ENCODE measurements at regions not wholly inside any gene's neighbourhood (a gene's known extent, or its start where the extent isn't known, plus 50 kb on each side); places are given as distances from the start of the nearest gene placed in this dataset.

DNA sequence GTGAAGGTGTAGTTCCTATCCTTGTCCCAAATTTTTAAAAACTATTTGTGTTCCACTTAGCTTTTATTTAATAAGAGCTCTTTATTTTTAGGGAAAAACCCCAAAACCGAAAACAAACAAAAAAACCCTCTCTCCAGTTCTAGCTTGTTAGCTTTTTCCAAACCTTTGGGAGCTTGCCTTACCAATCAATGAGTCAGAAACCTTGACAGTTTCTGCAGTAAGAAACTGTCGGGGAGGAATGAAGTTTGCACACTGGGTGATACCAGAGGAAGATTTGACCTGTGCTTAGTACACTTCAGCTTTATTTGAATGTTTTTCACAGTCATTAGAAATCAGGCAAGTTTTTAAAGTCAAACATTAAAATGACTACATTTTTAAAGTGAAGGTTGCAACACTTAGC, 105.0 kb downstream of the FAT3 start:
- no peak for DNase-seq (ENCODE audit: low spot score, unreplicated experiment)
- H3K27me3 Mint-ChIP-seq: no peaks in the 10 kb centered on the region
- TF ChIP-seq, protein P1, sequence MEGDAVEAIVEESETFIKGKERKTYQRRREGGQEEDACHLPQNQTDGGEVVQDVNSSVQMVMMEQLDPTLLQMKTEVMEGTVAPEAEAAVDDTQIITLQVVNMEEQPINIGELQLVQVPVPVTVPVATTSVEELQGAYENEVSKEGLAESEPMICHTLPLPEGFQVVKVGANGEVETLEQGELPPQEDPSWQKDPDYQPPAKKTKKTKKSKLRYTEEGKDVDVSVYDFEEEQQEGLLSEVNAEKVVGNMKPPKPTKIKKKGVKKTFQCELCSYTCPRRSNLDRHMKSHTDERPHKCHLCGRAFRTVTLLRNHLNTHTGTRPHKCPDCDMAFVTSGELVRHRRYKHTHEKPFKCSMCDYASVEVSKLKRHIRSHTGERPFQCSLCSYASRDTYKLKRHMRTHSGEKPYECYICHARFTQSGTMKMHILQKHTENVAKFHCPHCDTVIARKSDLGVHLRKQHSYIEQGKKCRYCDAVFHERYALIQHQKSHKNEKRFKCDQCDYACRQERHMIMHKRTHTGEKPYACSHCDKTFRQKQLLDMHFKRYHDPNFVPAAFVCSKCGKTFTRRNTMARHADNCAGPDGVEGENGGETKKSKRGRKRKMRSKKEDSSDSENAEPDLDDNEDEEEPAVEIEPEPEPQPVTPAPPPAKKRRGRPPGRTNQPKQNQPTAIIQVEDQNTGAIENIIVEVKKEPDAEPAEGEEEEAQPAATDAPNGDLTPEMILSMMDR (IDR thresholded peaks at IDR 0.05; ENCODE audit: unreplicated experiment): no peak
- H3K36me3 Mint-ChIP-seq (ENCODE audit: insufficient read depth): no peaks in the 10 kb centered on the region
- peaks cover 39% of the 10 kb centered on the region for H3K4me1 Mint-ChIP-seq (ENCODE audit: low read depth)
- H3K27ac Mint-ChIP-seq: peak overlapping the region; percentile 67
- no peaks in the 10 kb centered on the region for H3K9me3 Mint-ChIP-seq (ENCODE audit: low read depth)
- H3K4me3 Mint-ChIP-seq (ENCODE audit: low read depth): peak overlapping the region; percentile 7

DNA sequence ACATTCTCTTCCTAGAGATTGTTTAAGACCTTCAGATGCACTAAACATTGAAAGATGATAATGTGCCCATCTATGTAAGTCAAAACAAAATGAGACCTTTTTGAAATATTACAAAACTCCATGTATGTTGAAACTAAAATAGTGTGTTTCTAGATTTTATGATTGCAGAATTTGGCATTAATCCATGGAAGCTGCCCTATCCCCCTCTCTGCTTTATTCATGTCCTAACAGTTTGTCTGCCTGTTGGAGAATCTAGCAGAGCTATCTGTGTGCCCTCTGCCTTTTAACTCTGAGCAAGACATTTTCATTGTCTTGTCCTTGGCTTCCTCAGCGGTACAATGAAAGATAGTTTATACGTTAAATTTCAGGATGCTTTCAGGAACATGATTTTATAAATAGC, 105.5 kb downstream of the FAT3 start:
- DNase-seq (ENCODE audit: low spot score, unreplicated experiment): no peak
- no peaks in the 10 kb centered on the region for H3K27me3 Mint-ChIP-seq
- TF ChIP-seq, protein P1 (IDR thresholded peaks at IDR 0.05; ENCODE audit: unreplicated experiment): no peak
- no peaks in the 10 kb centered on the region for H3K36me3 Mint-ChIP-seq (ENCODE audit: insufficient read depth)
- H3K9me3 Mint-ChIP-seq (ENCODE audit: low read depth): no peaks in the 10 kb centered on the region
- peak overlapping the region; percentile 72 for H3K27ac Mint-ChIP-seq
- H3K4me3 Mint-ChIP-seq (ENCODE audit: low read depth): no peak overlapping the region
- peaks cover 39% of the 10 kb centered on the region for H3K4me1 Mint-ChIP-seq (ENCODE audit: low read depth)

DNA sequence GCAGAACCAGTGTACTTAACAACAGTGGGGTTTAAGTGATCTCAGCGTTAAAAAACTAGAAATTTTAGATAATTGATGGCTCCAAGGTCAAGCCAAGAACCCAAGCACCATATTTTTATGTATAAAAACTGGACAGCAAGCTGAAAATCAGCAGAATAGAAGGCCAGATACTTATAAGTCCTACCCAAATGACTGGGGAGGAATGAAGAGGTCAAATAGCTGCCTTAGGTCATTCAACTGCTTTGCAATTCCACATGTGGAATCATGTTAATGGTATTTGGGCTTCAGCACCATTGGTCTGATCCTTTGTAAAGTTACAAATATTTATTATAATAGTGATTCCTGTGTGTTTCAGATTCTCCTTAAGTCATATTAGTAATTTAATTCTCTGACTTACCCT, 108.4 kb downstream of the FAT3 start:
- peaks cover 39% of the 10 kb centered on the region for H3K4me1 Mint-ChIP-seq (ENCODE audit: low read depth)

DNA sequence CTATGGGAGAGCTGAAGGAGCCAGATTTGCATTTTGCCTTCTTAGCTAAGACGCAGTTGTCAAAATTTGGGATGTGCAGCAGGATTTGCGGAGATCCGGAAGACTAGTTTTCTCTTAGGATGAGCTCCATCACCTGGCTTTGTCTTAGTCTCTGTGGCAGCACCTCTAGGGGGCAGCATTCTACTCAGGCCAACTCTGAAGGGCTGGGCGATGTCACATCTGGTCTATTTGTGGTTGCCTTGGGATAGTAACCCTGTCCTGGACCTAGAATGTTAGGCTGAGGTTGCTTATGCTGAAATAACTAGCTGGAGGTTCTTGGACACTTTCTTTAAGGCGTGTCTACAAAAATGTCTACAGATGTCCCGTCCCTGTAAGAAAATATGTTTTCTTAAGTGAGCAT, 116.2 kb downstream of the FAT3 start:
- Mint-ChIP-seq H3K27me3 (no peaks in the 10 kb centered on the region), H3K4me3 (ENCODE audit: low read depth) (no peak overlapping the region), H3K4me1 (ENCODE audit: low read depth) (no peaks in the 10 kb centered on the region), H3K36me3 (ENCODE audit: insufficient read depth) (no peaks in the 10 kb centered on the region), H3K9me3 (ENCODE audit: low read depth) (no peaks in the 10 kb centered on the region), H3K27ac (no peak overlapping the region)
- TF ChIP-seq, protein P1 (IDR thresholded peaks at IDR 0.05; ENCODE audit: unreplicated experiment): peak; percentile 30
- no peak for DNase-seq (ENCODE audit: low spot score, unreplicated experiment)

More for the DNA sequence above, 108.4 kb downstream of the FAT3 start:
- no peak overlapping the region for H3K27ac Mint-ChIP-seq
- no peak overlapping the region for H3K4me3 Mint-ChIP-seq (ENCODE audit: low read depth)
- DNase-seq (ENCODE audit: low spot score, unreplicated experiment): no peak
- TF ChIP-seq, protein P1 (IDR thresholded peaks at IDR 0.05; ENCODE audit: unreplicated experiment): no peak
- no peaks in the 10 kb centered on the region for H3K36me3 Mint-ChIP-seq (ENCODE audit: insufficient read depth)
- no peaks in the 10 kb centered on the region for H3K27me3 Mint-ChIP-seq
- no peaks in the 10 kb centered on the region for H3K9me3 Mint-ChIP-seq (ENCODE audit: low read depth)

DNA sequence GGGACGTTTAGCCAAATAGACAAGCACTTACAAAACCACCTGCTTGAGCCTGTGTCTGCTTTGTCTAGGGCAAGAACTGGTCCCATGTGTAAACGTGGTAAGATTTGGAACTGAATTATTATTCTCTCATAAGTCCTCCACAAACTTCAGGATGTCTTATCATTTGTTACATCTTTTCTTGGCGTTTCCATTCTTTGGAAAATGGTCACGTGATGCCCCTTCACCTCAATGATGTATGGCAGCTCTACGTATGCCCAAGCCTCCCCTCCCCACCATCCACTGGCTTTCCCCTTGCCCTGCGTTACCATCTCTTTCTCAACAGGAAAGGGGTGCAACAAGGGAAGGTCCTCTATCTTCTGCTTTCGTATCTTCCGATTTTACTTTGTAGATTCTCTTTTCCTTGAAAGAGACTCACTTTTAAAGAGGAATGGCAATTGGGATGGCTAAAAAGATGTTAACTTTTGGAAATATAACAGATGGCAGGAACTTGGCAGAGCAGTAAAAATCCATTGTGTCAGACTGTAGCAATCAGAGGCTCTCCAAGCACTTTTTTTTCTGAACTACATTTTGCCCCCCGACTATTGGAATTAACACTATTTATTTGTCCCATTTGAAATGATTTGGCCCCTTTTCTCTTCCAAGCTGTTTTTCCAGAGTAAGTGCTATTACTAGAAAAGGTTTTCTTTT, 117.6 kb downstream of the FAT3 start:
- Mint-ChIP-seq H3K9me3 (ENCODE audit: low read depth) (no peaks in the 10 kb centered on the region), H3K27me3 (no peaks in the 10 kb centered on the region), H3K4me3 (ENCODE audit: low read depth) (no peak overlapping the region), H3K36me3 (ENCODE audit: insufficient read depth) (no peaks in the 10 kb centered on the region), H3K4me1 (ENCODE audit: low read depth) (peaks cover 2% of the 10 kb centered on the region), H3K27ac (no peak overlapping the region)
- no peak for DNase-seq (ENCODE audit: low spot score, unreplicated experiment)
- TF ChIP-seq, protein P1 (IDR thresholded peaks at IDR 0.05; ENCODE audit: unreplicated experiment): no peak

All from progenitor cell of endocrine pancreas (in vitro differentiated cells).